ENCODE measurements at regions not wholly inside any gene's neighbourhood (a gene's known extent, or its start where the extent isn't known, plus 50 kb on each side); places are given as distances from the start of the nearest gene placed in this dataset.

DNA sequence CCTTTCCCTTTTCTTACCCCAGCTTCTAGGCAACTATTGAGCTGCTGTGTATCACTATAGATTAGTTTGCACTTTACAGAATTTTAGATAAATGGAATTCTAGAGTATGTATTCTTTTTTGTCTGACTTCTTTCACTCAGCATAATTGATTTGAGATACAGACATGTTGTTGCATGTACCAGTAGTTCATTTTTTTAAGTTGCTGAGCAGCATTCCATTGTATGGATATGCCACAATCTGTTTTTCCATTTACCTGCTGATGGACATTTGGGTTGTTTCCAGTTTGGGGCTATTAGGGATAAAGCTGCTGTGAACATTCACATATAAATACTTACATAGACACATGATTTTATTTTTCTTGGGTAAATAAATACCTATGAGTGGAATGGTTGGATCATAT, 135.7 kb downstream of the IGF1 start:
- H3K4me1 Mint-ChIP-seq (ENCODE audit: unreplicated experiment), result no peaks in the 10 kb centered on the region
- no peak for DNase-seq (ENCODE audit: extremely low spot score, unreplicated experiment)
- no peaks in the 10 kb centered on the region for H3K27me3 Mint-ChIP-seq (ENCODE audit: unreplicated experiment)
- H3K4me3 Mint-ChIP-seq (ENCODE audit: unreplicated experiment), result no peak overlapping the region
- TF ChIP-seq, protein P1, sequence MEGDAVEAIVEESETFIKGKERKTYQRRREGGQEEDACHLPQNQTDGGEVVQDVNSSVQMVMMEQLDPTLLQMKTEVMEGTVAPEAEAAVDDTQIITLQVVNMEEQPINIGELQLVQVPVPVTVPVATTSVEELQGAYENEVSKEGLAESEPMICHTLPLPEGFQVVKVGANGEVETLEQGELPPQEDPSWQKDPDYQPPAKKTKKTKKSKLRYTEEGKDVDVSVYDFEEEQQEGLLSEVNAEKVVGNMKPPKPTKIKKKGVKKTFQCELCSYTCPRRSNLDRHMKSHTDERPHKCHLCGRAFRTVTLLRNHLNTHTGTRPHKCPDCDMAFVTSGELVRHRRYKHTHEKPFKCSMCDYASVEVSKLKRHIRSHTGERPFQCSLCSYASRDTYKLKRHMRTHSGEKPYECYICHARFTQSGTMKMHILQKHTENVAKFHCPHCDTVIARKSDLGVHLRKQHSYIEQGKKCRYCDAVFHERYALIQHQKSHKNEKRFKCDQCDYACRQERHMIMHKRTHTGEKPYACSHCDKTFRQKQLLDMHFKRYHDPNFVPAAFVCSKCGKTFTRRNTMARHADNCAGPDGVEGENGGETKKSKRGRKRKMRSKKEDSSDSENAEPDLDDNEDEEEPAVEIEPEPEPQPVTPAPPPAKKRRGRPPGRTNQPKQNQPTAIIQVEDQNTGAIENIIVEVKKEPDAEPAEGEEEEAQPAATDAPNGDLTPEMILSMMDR (IDR thresholded peaks at IDR 0.05), result no peak
- H3K36me3 Mint-ChIP-seq (ENCODE audit: unreplicated experiment), result no peaks in the 10 kb centered on the region
- no peaks in the 10 kb centered on the region for H3K9me3 Mint-ChIP-seq (ENCODE audit: unreplicated experiment)
- no peak overlapping the region for H3K27ac Mint-ChIP-seq (ENCODE audit: unreplicated experiment)

DNA sequence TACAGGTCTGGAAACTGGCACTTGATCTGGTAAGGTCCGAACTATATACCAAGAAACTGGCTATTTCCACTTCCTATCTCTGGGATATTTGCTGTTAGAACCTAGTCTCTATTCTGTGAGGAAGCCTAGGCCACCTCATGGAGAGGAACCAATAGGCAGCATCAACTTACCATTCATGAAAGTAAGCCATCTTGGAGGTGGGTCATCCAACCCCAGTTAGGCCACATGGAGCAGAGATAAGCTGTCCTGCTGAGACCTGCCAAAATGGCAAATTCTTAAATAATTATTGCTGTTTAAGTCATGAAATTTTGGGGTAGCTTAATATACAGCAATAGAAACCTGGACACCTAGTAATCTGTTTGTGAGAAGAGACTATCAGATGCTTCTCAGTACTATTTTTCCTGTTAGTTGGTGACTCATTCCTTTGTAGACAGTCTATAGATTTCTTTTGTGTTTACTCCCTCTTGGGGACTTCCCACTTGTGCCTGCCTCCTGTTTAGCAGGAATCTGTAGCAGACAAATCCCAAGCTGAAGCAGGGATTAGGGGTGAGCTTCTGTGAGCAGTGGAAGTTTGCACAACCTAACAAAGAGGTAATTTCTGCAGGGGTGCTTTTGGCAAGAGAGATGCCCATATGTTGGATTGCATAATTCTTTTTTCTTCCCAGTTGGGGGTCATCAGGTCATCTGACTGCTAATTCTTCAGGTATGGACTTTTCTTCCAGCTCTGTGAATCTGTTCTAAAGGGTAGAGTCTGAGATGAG, 136.8 kb downstream of the IGF1 start:
- Mint-ChIP-seq H3K36me3 (ENCODE audit: unreplicated experiment) (no peaks in the 10 kb centered on the region), H3K27me3 (ENCODE audit: unreplicated experiment) (no peaks in the 10 kb centered on the region), H3K27ac (ENCODE audit: unreplicated experiment) (no peak overlapping the region), H3K4me1 (ENCODE audit: unreplicated experiment) (no peaks in the 10 kb centered on the region), H3K9me3 (ENCODE audit: unreplicated experiment) (no peaks in the 10 kb centered on the region), H3K4me3 (ENCODE audit: unreplicated experiment) (no peak overlapping the region)
- TF ChIP-seq, protein P1 (IDR thresholded peaks at IDR 0.05), result no peak
- DNase-seq (ENCODE audit: extremely low spot score, unreplicated experiment), result no peak

DNA sequence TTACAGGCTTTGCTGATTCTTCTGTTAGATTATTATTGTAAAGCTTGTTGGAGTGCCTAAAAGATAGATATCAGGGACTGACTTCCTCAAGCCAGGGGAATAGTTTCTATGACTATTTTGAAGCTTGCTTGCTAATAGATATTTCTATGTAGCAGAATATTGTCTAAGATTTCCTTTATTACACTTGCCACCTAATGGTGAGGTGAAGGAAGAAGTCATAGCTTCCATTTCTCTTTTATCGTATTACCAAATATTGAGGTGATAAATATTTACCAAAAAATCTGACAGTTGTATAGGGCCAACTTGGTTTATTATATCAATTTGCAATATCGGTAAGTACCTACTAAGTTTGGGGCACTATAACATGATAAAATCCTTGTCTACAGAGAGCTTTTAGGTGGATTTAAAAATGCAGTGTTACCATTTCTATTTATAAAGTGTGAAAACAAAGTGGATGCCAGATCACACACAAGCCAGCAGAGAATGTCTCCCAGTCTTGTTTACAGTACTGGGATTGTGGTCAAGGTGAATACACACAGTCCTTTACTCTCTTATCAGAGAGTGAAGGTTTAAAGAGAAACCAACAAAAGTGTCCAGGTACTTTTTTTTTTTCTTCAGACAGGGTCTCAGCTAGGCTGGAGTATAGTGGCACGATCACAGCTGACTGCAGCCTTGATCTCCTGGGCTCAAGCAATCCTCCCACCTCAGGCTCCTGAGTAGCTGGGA, 137.9 kb downstream of the IGF1 start:
- H3K27me3 Mint-ChIP-seq (ENCODE audit: unreplicated experiment), result no peaks in the 10 kb centered on the region
- no peak overlapping the region for H3K27ac Mint-ChIP-seq (ENCODE audit: unreplicated experiment)
- no peaks in the 10 kb centered on the region for H3K4me1 Mint-ChIP-seq (ENCODE audit: unreplicated experiment)
- no peak for DNase-seq (ENCODE audit: extremely low spot score, unreplicated experiment)
- no peaks in the 10 kb centered on the region for H3K9me3 Mint-ChIP-seq (ENCODE audit: unreplicated experiment)
- TF ChIP-seq, protein P1 (IDR thresholded peaks at IDR 0.05), result no peak
- no peak overlapping the region for H3K4me3 Mint-ChIP-seq (ENCODE audit: unreplicated experiment)
- H3K36me3 Mint-ChIP-seq (ENCODE audit: unreplicated experiment), result no peaks in the 10 kb centered on the region

DNA sequence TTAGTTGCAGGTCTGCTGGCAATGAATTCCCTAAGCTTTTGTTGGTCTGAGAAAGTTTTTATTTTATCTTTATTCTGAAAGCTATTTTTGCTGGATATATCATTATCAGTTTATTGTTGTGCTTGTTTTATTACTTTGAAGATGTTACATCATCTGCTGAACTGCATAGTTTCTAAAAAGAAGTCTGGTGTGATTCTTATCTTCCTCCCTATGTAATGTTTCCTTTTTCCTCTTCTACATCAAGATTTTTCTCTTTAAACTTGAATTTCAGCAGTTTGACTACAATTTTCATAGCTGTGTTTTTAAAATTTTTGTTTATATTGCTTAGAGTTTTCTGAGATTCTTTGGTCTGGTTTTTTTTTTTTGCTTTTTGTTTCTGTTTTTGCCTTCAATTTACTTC, 137.1 kb upstream of the PMCH start:
- Mint-ChIP-seq H3K27me3 (ENCODE audit: unreplicated experiment) (no peaks in the 10 kb centered on the region), H3K4me3 (ENCODE audit: unreplicated experiment) (no peak overlapping the region), H3K27ac (ENCODE audit: unreplicated experiment) (no peak overlapping the region), H3K4me1 (ENCODE audit: unreplicated experiment) (no peaks in the 10 kb centered on the region), H3K9me3 (ENCODE audit: unreplicated experiment) (no peaks in the 10 kb centered on the region), H3K36me3 (ENCODE audit: unreplicated experiment) (no peaks in the 10 kb centered on the region)
- TF ChIP-seq, protein P1 (IDR thresholded peaks at IDR 0.05), result no peak
- no peak for DNase-seq (ENCODE audit: extremely low spot score, unreplicated experiment)

DNA sequence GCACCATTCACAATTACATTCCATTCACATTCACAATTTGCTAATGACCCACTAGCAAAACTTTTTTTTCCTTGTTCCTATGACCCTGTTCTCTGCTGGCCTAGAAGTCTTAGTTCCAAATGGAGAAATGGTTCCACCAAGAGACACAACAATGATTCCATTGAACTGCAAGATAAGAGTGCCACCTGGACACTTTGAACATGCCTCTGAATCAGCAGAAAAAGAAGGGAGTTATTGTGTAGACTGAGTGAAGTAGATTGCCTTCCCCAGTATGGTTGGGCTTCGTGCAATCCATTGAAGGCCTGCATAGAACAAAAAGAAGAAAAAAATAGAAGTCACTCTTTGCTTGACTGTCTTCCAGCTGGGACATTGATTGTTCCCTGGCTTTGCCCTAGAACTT, 133.8 kb upstream of the PMCH start:
- TF ChIP-seq, protein P1 (IDR thresholded peaks at IDR 0.05), result no peak
- no peaks in the 10 kb centered on the region for H3K4me1 Mint-ChIP-seq (ENCODE audit: unreplicated experiment)
- no peaks in the 10 kb centered on the region for H3K27me3 Mint-ChIP-seq (ENCODE audit: unreplicated experiment)
- no peak overlapping the region for H3K27ac Mint-ChIP-seq (ENCODE audit: unreplicated experiment)
- no peak overlapping the region for H3K4me3 Mint-ChIP-seq (ENCODE audit: unreplicated experiment)
- H3K9me3 Mint-ChIP-seq (ENCODE audit: unreplicated experiment), result no peaks in the 10 kb centered on the region
- no peaks in the 10 kb centered on the region for H3K36me3 Mint-ChIP-seq (ENCODE audit: unreplicated experiment)
- DNase-seq (ENCODE audit: extremely low spot score, unreplicated experiment), result no peak

All from osteocyte (in vitro differentiated cells).